ENCODE measurements at regions not wholly inside any gene's neighbourhood (a gene's known extent, or its start where the extent isn't known, plus 50 kb on each side); places are given as distances from the start of the nearest gene placed in this dataset.

DNA sequence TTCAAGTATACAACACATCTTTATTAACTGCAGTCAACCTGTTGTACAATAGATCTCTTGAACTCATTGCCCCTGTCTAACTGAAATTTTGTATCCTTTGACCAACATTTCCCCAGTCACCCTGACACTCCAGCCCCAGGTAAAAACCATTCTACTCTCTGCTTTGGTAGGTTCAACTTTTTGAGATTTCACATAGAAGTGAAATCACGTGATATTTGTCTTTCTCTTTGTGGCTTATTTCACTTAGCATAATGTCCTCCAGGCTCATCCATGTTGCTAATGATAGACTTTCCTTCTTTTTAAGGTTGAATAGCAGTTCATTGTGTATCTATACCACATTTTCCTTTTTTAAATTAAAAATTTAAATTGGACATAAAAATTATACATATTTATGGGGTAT, 126.5 kb upstream of the MAN2A1 start:
- TF ChIP-seq TAF1 (IDR thresholded peaks at IDR 0.05; ENCODE audit: borderline replicate concordance, insufficient read depth, low read length): no peak
- TF ChIP-seq, protein P1, sequence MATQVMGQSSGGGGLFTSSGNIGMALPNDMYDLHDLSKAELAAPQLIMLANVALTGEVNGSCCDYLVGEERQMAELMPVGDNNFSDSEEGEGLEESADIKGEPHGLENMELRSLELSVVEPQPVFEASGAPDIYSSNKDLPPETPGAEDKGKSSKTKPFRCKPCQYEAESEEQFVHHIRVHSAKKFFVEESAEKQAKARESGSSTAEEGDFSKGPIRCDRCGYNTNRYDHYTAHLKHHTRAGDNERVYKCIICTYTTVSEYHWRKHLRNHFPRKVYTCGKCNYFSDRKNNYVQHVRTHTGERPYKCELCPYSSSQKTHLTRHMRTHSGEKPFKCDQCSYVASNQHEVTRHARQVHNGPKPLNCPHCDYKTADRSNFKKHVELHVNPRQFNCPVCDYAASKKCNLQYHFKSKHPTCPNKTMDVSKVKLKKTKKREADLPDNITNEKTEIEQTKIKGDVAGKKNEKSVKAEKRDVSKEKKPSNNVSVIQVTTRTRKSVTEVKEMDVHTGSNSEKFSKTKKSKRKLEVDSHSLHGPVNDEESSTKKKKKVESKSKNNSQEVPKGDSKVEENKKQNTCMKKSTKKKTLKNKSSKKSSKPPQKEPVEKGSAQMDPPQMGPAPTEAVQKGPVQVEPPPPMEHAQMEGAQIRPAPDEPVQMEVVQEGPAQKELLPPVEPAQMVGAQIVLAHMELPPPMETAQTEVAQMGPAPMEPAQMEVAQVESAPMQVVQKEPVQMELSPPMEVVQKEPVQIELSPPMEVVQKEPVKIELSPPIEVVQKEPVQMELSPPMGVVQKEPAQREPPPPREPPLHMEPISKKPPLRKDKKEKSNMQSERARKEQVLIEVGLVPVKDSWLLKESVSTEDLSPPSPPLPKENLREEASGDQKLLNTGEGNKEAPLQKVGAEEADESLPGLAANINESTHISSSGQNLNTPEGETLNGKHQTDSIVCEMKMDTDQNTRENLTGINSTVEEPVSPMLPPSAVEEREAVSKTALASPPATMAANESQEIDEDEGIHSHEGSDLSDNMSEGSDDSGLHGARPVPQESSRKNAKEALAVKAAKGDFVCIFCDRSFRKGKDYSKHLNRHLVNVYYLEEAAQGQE (IDR thresholded peaks at IDR 0.05; ENCODE audit: insufficient read depth in 1 of 2, low read depth in 2 of 2, low read length in 2 of 2): no peak
- no peak for TF ChIP-seq POLR2AphosphoS5 (IDR thresholded peaks at IDR 0.05; ENCODE audit: low read depth, low read length)
- TF ChIP-seq SIN3A (IDR thresholded peaks at IDR 0.05; ENCODE audit: borderline replicate concordance, insufficient read depth, low read length): no peak

All from PFSK-1 (cell line).